ENCODE measurements at regions not wholly inside any gene's neighbourhood (a gene's known extent, or its start where the extent isn't known, plus 50 kb on each side); places are given as distances from the start of the nearest gene placed in this dataset.
A peak's percentile ranks its signal among the peaks of the same experiment; 100 is the strongest.

DNA sequence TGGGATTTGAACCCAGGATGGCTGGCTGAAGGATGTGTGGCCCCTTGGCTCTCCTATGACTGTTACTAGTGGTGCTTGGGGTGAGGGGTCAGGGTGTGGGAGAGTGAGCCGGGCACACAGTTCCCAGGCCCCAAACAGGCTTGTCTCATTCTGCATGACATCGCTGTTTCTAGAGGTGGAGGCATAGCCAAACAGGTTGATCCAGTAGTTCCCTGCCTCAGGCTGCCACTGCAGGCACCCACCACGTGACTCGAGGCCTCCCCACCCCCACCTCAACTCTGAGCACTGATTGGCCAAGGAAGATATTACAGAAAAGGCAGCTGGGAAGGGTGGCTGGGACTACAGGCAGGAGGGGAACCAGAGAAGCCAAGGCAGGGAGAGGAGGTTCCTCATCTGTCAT is 102.6 kb downstream of the NCOR2 start:
- peak overlapping the region in 1 of 3 donors; percentile 98 for H3K27ac Mint-ChIP-seq
- H3K36me3 Mint-ChIP-seq: peaks cover 12% of the 10 kb centered on the region
- H3K9me3 Mint-ChIP-seq: peaks cover 0 to 2% (median 0%) of the 10 kb centered on the region in 3 donors
- no peaks in the 10 kb centered on the region for H3K27me3 Mint-ChIP-seq
- peak overlapping the region in 3 of 4 donors; percentile 8 to 76 (median 25) for H3K4me3 Mint-ChIP-seq
- peaks cover 24 to 36% (median 28%) of the 10 kb centered on the region in 3 donors for H3K4me1 Mint-ChIP-seq

DNA sequence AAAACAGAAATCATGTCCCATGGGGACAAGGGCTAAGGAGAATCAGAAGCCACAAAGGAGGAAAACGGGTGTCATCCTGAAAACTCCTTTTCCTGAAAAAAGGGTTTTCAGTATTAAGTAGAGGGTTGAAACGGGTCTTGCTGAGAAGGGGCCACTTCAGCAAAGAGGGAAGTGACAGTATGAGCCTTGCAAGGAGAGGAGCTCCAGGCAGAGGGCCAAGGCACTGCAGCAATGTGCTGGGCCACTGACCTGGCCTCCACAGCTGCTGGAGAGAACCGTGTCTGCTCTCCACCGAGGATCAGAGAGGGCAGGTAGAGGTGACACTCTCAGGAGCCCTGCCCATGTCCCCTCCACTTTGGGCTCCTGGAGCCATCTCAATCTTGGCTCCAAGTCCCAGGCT is 103.3 kb downstream of the NCOR2 start:
- peak overlapping the region in 2 of 4 donors; percentile 8 to 76 for H3K4me3 Mint-ChIP-seq
- H3K27me3 Mint-ChIP-seq: no peaks in the 10 kb centered on the region
- peaks cover 24 to 30% (median 25%) of the 10 kb centered on the region in 3 donors for H3K4me1 Mint-ChIP-seq
- H3K27ac Mint-ChIP-seq: peak overlapping the region in 1 of 3 donors; percentile 98
- peaks cover 11% of the 10 kb centered on the region for H3K36me3 Mint-ChIP-seq
- H3K9me3 Mint-ChIP-seq: peaks cover 0 to under 1% (median 0%) of the 10 kb centered on the region in 3 donors

DNA sequence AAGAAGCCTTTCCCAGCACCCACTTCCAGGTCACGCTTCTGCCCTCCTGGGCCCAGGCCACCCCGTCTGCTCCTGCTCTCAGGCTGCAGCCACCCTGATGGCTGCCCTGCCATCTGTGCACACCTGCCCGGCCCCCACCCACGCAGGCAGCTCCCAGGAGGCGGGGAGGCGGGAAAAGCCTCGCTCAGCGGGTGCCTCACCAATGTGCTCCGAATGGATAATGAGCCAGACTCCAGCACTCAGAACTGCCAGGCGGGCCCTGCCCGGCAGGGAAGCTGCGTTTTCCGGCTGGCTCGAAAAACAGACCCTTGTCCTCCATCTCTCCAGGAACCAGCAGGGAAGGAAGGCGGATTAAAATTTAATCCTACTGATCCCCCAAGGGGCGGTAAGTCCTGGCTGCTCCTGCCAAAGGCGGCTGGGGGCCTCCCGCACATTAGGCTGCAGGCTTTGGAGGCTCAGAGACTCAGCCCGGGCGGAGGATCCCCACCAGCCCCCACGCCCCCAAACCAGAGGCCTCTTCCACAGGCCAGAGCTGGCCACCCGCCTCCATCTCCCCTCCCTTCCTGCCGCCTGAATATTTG is 104.0 kb downstream of the NCOR2 start:
- peaks cover 24 to 30% (median 27%) of the 10 kb centered on the region in 3 donors for H3K4me1 Mint-ChIP-seq
- H3K27ac Mint-ChIP-seq: peak overlapping the region in 2 of 3 donors; percentile 17 to 98
- H3K36me3 Mint-ChIP-seq: peaks cover 13% of the 10 kb centered on the region
- peak overlapping the region in 1 of 4 donors; percentile 45 for H3K4me3 Mint-ChIP-seq
- H3K9me3 Mint-ChIP-seq: no peaks in the 10 kb centered on the region
- no peaks in the 10 kb centered on the region for H3K27me3 Mint-ChIP-seq

DNA sequence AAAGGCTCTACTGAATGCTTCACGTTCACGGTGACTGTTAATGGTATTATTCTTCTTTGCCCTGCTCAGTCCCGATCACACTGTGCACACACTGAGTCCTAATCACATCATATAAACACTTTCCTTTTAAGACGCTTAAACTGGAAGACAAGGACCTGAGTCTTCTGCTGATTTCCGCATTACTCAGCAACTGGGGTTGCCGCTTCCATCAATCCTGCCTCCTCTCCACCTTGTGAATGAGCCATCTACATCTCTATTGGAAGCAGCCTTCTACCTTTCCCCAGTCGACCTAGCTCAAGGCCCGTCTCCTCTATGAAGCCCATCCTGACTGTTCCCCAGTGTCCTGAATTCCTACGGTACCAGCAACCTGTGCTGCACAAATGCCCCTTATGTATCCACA is 104.7 kb downstream of the NCOR2 start:
- Mint-ChIP-seq H3K9me3 (no peaks in the 10 kb centered on the region), H3K36me3 (peaks cover 13% of the 10 kb centered on the region), H3K27ac (peak overlapping the region in 2 of 3 donors; percentile 17 to 40), H3K27me3 (no peaks in the 10 kb centered on the region), H3K4me1 (peaks cover 24 to 30% (median 28%) of the 10 kb centered on the region in 3 donors), H3K4me3 (no peak overlapping the region)

DNA sequence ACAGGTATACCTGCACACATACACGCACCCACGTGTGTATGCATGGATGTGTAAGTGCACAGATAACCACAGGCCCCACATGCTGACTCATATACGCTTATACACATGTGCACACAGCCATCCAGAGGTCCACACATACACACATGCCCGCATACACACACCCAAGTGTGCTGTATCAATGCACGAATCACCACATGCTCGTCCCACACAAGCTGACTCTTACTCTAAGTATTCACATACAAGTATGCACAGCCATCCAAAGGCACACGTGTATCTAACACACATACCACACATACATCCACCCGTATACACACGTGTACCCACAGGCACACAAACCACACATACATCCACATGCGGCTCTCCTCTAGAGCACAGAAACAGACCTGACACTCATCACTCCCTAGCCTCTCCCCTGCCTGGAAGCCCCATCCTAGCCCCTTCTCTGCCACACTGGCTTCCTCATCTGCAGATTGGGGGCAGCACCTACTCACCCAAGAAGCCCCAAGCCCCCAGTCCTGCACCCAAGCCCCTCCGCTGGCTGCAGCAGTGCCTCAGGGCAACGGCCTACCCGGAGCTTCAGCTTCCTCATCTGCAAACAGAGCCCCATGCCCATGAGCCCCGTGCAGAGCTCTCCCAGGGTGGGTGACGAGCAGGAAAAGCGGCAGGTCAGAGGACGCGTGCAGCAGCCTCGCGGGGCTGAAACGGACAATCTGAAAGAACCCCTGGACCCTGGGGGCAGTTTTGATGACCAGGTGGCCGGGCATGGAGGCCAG is 105.4 kb downstream of the NCOR2 start:
- H3K27ac Mint-ChIP-seq: peak overlapping the region in 1 of 3 donors; percentile 40
- H3K4me3 Mint-ChIP-seq: peak overlapping the region in 1 of 4 donors; percentile 18
- H3K36me3 Mint-ChIP-seq: peaks cover 13% of the 10 kb centered on the region
- no peaks in the 10 kb centered on the region for H3K27me3 Mint-ChIP-seq
- peaks cover 24 to 30% (median 28%) of the 10 kb centered on the region in 3 donors for H3K4me1 Mint-ChIP-seq
- no peaks in the 10 kb centered on the region for H3K9me3 Mint-ChIP-seq

DNA sequence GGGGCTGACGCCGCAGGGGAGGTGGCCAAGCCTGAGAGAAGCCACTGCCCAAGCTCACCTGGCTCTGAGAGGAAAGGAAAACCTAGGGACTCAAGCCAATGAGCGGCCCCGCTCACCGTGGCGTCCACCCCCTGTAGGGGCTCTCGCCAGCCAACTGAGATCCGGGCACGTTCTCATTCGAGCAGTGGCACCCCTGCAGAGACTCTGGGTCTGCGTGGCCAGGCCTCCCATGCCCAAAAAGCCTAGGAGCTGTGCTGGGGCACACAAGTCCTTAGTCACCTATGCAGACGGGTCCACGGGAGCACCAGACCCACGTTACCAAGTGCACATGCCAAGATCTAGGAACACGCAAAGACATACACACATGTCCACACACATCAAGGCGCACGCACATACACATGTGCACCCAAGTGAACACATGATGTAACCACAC is 106.2 kb downstream of the NCOR2 start:
- Mint-ChIP-seq H3K27me3 (no peaks in the 10 kb centered on the region), H3K4me3 (peak overlapping the region in 1 of 4 donors; percentile 18), H3K4me1 (peaks cover 18 to 31% (median 23%) of the 10 kb centered on the region in 3 donors), H3K9me3 (no peaks in the 10 kb centered on the region), H3K36me3 (peaks cover 13% of the 10 kb centered on the region), H3K27ac (no peak overlapping the region)

DNA sequence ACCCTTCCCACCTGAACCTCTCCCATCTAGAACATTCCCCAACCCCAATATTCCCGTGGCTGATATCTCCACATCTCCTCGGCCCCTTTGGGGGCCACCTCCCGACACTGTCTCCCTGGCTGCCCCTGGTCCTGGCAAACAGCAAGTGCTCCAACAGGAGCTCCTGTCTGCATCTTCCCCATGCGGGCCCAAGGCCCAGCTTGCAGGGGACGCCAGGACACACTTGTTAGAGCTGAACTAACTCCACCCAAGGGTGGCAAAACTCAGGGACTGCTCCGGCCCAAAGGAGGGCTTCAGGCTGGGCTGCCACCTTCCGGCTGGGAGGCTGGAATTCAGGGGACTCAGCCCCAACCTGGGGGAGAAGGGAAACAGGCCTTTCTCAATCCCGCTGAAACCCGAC is 106.6 kb downstream of the NCOR2 start:
- Mint-ChIP-seq H3K27ac (no peak overlapping the region), H3K9me3 (no peaks in the 10 kb centered on the region), H3K27me3 (no peaks in the 10 kb centered on the region), H3K36me3 (peaks cover 13% of the 10 kb centered on the region), H3K4me3 (no peak overlapping the region), H3K4me1 (peaks cover 19 to 32% (median 20%) of the 10 kb centered on the region in 3 donors)

DNA sequence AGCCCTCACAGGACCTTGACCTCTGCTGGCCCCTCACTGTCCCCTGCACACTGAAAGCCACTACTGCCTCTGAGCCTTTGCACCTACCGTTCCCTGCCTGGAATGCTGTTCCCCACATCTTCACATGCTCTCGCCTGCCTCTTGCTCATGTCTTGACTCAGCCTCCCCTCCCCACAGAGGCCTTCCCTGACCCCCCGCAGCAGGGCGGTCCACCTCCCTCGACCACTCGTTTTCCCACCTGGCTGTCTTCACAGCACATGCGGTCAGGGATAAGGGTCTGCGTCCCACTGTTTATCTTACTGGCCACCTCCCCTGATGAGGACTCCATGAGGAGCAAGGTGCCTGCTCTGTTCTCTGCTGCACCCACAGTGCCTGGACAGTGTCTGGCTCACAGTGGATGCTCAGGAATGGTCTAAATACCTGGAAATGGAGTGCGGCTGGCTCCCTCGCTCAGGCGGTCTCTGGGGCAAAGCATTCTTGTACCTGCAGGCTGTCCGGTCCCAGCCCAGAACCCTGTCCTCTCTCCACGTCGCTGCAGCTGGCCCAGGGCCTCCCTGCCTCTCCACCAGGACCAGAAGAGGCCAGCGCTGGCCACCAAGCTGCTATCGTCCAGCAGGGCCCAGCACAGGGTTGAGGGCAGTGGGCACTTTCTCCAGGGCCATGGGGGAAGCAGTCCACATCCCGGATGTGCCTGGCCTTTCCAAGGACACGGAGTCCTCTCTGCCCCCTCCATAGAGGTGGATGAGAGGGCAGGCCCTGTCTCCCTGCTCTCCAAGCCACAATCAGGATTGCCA is 107.4 kb downstream of the NCOR2 start:
- Mint-ChIP-seq H3K27me3 (no peaks in the 10 kb centered on the region), H3K9me3 (no peaks in the 10 kb centered on the region), H3K4me1 (peaks cover 17 to 31% (median 19%) of the 10 kb centered on the region in 3 donors), H3K27ac (peak overlapping the region in 1 of 3 donors; percentile 63), H3K4me3 (peak overlapping the region; percentile 15 to 70 (median 50)), H3K36me3 (peaks cover 12% of the 10 kb centered on the region)

DNA sequence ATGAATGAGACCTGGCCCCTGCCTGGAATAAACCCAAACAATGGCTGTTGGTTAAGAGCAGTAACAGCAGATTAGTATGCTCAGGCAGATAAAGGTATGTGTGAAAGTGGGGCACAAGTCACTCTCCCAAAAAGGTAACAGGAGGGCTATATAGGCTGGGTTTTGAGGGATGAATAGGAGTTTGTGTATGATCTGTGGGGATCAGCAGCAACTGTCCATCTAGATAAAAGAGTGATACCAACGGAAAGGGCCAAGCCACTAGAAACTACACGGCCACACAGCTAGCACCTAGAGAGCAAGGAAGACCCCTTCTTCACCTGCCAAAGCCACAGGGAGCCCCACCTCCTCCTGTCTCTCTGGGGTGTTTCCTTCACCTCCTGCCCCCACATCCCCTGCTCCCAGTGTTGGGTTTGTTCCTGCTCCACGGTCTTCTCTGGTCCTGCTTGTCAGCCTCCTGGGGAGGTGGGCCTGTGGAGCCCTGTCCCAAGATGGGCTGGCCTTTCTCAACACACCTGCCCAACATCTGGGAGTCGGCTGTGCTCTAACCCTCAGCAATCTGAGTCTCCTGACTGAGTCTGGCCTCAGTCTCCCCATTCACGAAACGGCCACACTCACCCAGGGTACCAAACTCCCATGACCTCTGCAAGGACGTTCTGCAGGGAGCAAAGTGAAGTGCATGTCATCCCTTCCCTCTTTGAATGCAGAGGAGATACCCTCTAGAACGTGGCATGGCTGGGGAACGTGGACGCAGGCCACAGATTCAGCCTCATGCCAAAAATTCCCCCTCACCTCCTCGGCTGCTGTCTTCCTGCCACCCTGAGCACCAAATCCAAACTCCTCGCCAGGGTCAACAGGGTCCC is 108.2 kb downstream of the NCOR2 start:
- H3K27ac Mint-ChIP-seq: peak overlapping the region in 1 of 3 donors; percentile 85
- peaks cover 17 to 32% (median 18%) of the 10 kb centered on the region in 3 donors for H3K4me1 Mint-ChIP-seq
- H3K9me3 Mint-ChIP-seq: no peaks in the 10 kb centered on the region
- no peaks in the 10 kb centered on the region for H3K27me3 Mint-ChIP-seq
- H3K36me3 Mint-ChIP-seq: peaks cover 12% of the 10 kb centered on the region
- H3K4me3 Mint-ChIP-seq: peak overlapping the region in 2 of 4 donors; percentile 15 to 70

DNA sequence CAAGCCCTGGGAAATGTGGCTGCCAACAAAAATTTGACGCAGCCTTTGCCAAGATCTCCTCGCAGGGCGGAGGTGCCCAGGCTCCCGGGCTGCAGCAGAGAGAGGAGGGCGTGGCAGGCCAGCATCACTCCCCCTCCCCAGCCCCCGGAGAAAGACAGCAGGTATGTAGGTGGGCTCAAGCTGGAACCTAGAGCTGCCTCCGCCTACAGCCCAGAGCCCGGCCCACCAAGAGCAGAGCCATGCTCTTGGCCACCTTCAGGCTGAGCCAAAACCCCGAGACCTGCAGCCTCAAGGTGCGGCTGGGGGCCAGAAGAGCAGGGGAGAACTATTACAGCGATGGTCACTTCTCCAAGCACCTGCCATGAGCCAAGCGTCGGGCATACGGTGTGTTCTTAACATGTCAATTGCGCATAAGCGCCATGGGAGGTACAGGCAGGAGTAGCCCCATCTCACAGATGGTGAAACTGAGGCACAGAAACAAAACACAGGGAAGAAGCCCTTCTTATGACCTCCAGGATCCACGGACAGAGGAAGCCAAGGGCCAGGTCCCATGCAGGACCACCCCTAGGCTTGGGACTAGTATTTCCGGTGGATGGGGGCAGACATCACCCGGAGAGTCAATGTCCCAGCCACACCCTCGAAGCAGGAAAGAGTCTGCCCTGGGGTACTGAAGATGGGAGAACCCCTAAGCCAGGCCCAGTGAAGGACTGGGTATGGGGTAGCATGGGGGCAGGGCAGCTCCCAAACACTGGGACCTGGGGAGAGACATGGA is 109.0 kb downstream of the NCOR2 start:
- H3K9me3 Mint-ChIP-seq: no peaks in the 10 kb centered on the region
- H3K36me3 Mint-ChIP-seq: peaks cover 12% of the 10 kb centered on the region
- H3K4me1 Mint-ChIP-seq: peaks cover 19 to 34% (median 22%) of the 10 kb centered on the region in 3 donors
- peak overlapping the region in 2 of 4 donors; percentile 15 to 63 for H3K4me3 Mint-ChIP-seq
- H3K27me3 Mint-ChIP-seq: no peaks in the 10 kb centered on the region
- H3K27ac Mint-ChIP-seq: peak overlapping the region in 2 of 3 donors; percentile 68 to 94

DNA sequence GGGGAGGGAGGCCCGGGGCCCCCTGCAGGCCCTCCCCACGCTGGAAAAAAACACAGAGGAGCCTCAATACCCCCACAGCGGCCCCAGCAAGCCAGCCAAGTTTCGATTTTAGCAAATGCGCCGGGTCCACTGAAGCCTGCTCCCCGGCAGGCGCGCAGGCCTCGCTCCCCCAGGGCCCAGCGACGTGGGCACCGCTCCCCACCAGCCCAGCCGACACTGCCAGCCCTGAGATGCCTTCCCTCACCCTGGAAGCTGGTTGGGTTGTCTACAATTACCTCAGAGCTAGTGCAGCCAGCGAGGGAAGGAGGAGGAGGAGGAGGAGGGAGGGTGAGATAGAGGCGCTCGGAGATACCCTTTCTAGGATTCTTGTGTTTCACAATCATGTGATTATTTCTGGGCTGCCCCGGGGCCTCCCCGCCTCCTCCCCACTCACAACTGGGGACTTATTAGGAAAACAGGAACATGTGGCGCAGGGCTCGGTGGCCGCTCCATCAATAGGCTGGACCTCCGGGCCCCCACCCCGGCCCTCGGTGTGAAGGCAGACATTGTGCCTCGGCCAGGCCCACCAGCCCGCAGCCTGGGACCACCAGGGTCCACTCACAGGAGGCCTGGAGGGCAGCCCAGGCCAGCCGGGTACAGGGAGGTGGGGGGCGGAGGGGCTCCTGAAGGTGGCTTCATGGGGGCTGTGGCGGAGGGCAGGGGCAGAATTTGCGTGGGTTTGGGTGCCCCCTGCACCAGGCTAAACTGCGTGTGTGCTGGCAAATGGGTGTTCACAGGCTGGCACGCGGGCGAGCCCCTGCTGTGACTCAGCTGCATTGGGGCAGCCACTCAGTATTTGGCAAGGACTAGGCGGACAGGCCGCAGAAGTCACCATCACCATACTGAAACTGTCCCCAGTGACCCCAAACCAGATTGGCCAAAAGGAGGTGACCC is 109.9 kb downstream of the NCOR2 start:
- no peaks in the 10 kb centered on the region for H3K9me3 Mint-ChIP-seq
- H3K27ac Mint-ChIP-seq: peak overlapping the region; percentile 68 to 95 (median 94)
- H3K4me3 Mint-ChIP-seq: peak overlapping the region; percentile 68 to 89 (median 79)
- H3K4me1 Mint-ChIP-seq: peaks cover 15 to 32% (median 20%) of the 10 kb centered on the region in 3 donors
- peaks cover 7% of the 10 kb centered on the region for H3K36me3 Mint-ChIP-seq
- H3K27me3 Mint-ChIP-seq: no peaks in the 10 kb centered on the region

DNA sequence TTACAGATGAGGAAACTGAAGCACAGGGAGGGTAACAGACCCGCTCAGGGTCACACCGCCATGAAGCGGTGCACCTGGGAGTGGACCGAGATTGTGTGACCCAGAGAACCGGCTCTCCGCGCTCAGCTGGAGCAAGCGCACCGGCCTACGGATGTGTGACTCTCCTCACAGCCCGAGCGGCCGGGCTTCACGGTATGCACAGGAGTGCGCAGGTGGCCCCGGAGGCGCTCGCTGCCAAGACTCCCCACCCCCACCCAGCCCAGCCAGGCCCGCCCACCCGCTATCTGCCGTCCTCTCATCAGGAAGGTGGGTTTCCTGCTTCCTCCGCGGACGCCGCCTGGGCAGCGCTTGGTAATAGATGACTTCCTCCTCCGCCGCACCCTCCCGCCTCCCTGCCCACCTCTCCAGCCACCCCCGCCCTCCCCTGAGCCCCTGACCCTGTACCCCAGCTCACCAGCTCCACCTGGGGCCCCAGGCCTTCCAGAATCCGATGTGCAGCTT is 110.7 kb downstream of the NCOR2 start:
- H3K4me1 Mint-ChIP-seq: peaks cover 15 to 35% (median 20%) of the 10 kb centered on the region in 3 donors
- peak overlapping the region; percentile 68 to 89 (median 79) for H3K4me3 Mint-ChIP-seq
- peaks cover 7% of the 10 kb centered on the region for H3K36me3 Mint-ChIP-seq
- H3K9me3 Mint-ChIP-seq: no peaks in the 10 kb centered on the region
- H3K27me3 Mint-ChIP-seq: no peaks in the 10 kb centered on the region
- peak overlapping the region; percentile 68 to 95 (median 94) for H3K27ac Mint-ChIP-seq
